ENCODE measurements at regions not wholly inside any gene's neighbourhood (a gene's known extent, or its start where the extent isn't known, plus 50 kb on each side); places are given as distances from the start of the nearest gene placed in this dataset.
A peak's percentile ranks its signal among the peaks of the same experiment; 100 is the strongest.

DNA sequence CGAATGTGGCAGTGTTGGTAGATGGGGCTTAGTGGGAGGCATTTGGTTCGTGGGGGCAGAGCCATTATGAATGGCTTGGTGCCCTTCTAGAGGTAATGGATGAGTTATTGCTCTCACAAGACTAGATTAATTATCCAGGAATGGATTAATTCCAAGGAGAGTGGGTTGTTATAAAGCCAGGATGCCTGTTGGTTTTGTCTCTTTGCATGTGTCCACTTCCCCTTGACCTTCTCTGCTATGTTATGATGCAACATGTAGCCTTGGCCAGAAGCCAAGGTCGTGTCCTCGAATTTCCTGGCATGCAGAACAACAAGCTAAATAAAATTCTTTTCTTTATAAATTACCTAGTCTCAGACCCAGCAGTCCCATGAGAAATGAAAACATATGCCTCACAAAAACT, 111.2 kb upstream of the PLS3 start:
- no peak for ATAC-seq
- peak in 1 of 3 donors; percentile 12 for DNase-seq

GRCh38 chrX:115452251-115452650, 108.7 kb upstream of the PLS3 start:
- Histone ChIP-seq H3K36me3 (ENCODE audit: low read depth) (no peaks in the 10 kb centered on the region), H3K9me3 (no peaks in the 10 kb centered on the region), H3K4me1 (ENCODE audit: low read depth) (no peaks in the 10 kb centered on the region), H3K4me3 (no peak overlapping the region)
- no peak for ATAC-seq
- DNase-seq: no peak
- intact Hi-C loops (cut with DNase I, micrococcal nuclease): no loop called here
- no peak for TF ChIP-seq CTCF (IDR thresholded peaks at IDR 0.05)

More for the DNA sequence above, 111.2 kb upstream of the PLS3 start:
- Histone ChIP-seq H3K4me1 (ENCODE audit: low read depth) (no peaks in the 10 kb centered on the region), H3K9me3 (no peaks in the 10 kb centered on the region), H3K4me3 (no peak overlapping the region), H3K36me3 (ENCODE audit: low read depth) (no peaks in the 10 kb centered on the region)
- TF ChIP-seq CTCF (IDR thresholded peaks at IDR 0.05): no peak
- intact Hi-C loops (cut with DNase I, micrococcal nuclease): no loop called here

- intact Hi-C loops (cut with DNase I, micrococcal nuclease): no loop called here
- no peaks in the 10 kb centered on the region for H3K4me1 ChIP-seq (ENCODE audit: low read depth)
- no peaks in the 10 kb centered on the region for H3K36me3 ChIP-seq (ENCODE audit: low read depth)
- no peaks in the 10 kb centered on the region for H3K9me3 ChIP-seq
- no peak overlapping the region for H3K4me3 ChIP-seq
- no peak for TF ChIP-seq CTCF (IDR thresholded peaks at IDR 0.05)
- ATAC-seq (no peak), DNase-seq (no peak)
Measured at GRCh38 chrX:115459883-115460880, 100.8 kb upstream of the PLS3 start.

DNA sequence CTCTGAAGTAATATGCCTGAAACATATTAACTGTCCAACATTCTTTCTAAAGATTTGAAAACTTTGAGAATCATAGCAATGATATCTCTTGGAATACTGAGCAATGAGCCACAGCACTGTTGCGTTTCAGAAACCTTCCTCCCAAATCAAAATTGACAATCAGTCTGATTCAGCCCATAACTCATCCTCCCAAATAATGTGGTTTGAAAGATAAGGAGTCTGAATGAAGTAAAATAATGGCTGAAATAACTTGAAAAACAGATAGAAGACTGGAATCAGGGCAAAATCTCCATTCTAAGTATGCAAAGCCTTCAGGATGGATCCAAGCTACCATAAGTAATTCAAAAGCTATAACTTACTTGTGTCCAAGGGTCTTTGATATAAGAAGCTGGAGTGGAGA, 98.6 kb upstream of the PLS3 start:
- no peak for ATAC-seq
- H3K36me3 ChIP-seq (ENCODE audit: low read depth): no peaks in the 10 kb centered on the region
- intact Hi-C loops (cut with DNase I, micrococcal nuclease): no loop called here
- H3K9me3 ChIP-seq: no peaks in the 10 kb centered on the region
- H3K4me1 ChIP-seq (ENCODE audit: low read depth): no peaks in the 10 kb centered on the region
- DNase-seq: no peak
- H3K4me3 ChIP-seq: no peak overlapping the region
- TF ChIP-seq CTCF (IDR thresholded peaks at IDR 0.05): no peak

DNA sequence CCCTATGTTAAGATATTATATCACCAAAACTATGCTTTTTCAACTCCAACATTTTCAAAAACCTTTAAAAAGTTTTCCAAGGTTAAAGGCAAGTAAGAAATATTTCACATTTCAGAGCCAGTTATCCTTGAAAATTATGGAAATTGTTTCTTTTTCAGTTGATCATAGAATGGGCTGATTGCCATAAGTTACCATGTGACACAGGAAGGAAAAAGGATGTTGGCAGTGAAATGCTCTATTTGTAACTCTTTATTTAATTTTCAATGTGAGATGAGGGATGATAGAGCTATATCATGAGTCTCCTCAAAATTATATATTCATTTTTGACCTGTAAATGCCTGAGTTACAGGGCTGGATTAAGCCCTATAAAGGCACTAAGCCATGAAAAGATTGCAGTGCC, 93.0 kb upstream of the PLS3 start:
- H3K4me1 ChIP-seq (ENCODE audit: low read depth): no peaks in the 10 kb centered on the region
- intact Hi-C loops (cut with DNase I, micrococcal nuclease): no loop called here
- no peaks in the 10 kb centered on the region for H3K36me3 ChIP-seq (ENCODE audit: low read depth)
- DNase-seq: no peak
- no peaks in the 10 kb centered on the region for H3K9me3 ChIP-seq
- no peak for ATAC-seq
- TF ChIP-seq CTCF (IDR thresholded peaks at IDR 0.05): no peak
- no peak overlapping the region for H3K4me3 ChIP-seq

Data from mucosa of descending colon (tissue), 3 donors.